Dermis blood vessel endothelial cell (primary cell): ENCODE measurements at regions not wholly inside any gene's neighbourhood (a gene's known extent, or its start where the extent isn't known, plus 50 kb on each side); places are given as distances from the start of the nearest gene placed in this dataset.

Experiments
- DNase-seq: peaks from one replicate; pipeline ENCODE4 v3.0.0; 2010

- no peak for DNase-seq
Observed at GRCh38 chr12:45590646-45591045, 138.9 kb upstream of the ARID2 start.

DNA sequence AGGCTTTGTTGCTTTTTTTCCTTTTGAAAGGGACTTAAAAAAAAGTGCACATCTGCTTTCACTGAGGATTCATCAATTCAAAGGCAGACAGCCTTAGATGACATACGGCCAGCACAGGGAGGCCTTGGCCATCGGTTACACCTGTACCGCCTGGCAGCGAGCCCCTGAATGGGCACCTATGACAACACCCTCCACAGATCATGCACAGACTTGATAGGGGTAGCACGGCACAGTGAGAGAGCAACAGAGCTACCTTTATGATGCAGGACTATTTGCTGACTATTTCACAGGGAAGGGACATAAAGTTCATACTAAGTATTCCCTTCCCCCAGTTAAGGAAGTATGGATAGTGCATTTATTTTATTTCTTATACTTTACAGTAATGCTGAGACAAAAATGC is 137.9 kb upstream of the ARID2 start:
- DNase-seq = no peak

GRCh38 chr12:45596366-45596765 is 133.1 kb upstream of the ARID2 start:
- no peak for DNase-seq

DNA sequence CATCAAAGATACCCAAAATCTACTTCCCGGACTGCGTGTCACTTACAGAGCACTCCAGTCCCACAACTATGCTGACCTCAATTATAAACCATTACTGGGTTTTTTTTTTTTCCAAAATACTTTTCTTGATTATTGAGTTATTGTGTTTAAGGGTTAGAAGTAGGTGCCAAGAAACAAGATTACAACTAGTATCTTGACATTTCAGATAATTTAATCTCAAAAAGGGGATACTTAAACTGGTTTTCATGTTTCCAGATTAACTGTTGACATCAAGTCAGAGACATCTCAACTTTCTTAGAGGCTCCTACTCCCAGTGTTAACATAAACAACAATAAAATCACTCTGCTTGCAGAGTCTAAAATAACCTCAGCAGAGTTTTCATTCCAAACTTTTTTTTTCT is 131.2 kb upstream of the ARID2 start:
- no peak for DNase-seq

GRCh38 chr12:45598761-45599160 is 130.7 kb upstream of the ARID2 start:
- no peak for DNase-seq

GRCh38 chr12:45599196-45599595 is 130.3 kb upstream of the ARID2 start:
- no peak for DNase-seq

DNA sequence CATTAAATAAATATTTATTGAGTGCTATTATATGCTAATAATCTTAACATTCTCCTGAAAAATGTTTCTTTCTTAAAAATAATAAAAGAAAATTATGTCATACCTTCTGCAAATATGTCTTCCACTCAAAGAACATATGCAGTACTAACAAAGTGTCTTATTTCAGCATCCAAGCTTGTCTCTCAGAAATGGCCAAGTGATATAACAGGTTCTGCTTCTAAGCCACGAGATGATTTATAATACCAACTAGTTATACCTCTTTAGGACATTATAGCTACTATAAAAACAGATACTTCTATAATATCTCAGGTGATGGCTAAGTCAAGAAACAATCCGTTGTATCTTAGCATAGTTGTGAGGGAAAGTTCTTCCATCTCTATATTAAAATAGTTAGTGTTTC is 128.1 kb upstream of the ARID2 start:
- DNase-seq = no peak

DNA sequence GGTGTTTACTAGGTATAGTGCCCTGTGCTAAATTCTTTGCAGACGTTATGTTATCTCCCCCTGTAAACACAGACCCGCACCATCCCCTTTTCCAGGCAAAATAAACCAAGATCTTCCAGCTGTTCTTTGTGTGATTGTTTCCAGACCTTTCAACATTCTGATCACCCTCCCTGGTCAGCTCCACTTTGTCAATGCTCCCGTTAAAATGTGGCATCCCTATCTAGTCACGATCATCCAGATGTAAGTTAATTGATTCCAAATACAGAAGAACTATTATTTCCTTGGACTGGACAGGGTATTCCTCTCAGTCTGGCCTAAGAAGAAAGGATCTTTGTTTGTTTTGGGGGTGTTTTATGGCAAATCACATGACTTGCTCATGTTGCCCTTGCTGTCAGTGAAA is 127.6 kb upstream of the ARID2 start:
- no peak for DNase-seq

- DNase-seq = no peak
Observed at GRCh38 chr12:45605624-45606023, 123.9 kb upstream of the ARID2 start.

DNA sequence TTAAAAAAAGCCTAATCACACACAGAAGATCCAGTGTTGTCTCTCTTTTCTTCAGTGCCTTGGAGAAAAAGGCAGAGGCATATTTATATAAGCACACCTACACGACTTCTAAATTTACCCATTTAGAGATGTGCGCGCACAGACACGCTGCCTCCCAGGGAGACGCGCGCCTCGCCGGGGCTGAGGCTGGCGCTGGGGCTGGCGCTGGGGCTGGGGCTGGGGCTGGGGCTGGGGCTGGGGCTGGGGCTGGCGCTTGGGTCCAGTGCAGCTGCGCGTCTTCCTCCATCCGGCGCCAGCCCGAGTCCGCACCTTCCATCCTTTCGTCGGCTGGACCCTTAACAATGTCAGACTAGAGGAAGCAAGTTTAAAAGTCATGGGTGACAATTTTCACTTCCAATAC is 118.4 kb upstream of the ARID2 start:
- DNase-seq = no peak

- DNase-seq = no peak
Observed at GRCh38 chr12:45611495-45611894, 118.0 kb upstream of the ARID2 start.

GRCh38 chr12:45612044-45612794 is 117.3 kb upstream of the ARID2 start:
- peak; percentile 65 for DNase-seq

GRCh38 chr12:45613296-45613695 is 116.2 kb upstream of the ARID2 start:
- DNase-seq = no peak

- no peak for DNase-seq
Observed at GRCh38 chr12:45613855-45614254, 115.7 kb upstream of the ARID2 start.

DNA sequence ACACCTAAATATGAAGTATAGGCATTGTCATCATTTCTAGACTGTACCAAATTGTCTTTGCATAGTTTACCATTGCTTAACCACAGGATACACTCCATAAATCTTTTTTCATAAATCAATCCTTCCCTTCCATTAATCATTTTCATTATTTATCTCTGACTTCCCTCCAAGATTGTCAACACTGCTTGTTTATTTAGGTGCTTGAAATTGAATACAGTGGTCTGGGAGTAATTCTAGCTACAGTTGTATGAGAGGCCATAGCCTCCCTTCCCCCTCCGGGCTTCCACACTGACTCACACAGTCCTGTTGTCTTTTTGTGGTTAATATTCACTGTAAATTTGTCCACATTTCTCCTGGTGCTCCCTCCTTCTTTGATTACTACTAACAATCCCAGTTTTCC is 114.2 kb upstream of the ARID2 start:
- DNase-seq = peak; percentile 30

DNA sequence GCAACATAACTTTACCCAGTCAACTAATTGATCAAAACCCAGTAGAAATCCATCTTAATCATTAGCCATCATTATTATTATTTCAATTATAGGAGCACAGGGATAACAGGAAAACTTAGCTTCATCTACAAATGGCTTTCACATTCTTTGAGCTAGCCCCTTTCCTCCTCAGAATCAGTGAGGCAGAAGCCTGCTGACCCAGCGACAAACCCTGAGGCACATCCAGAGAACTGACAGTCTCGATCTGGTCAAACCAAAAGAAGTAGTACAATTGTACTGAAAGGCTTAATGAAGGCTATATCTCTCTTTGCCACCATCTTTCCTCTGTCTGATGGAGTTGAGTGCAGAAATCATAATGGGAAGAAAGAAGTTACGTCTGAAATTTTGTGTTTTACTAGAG is 109.8 kb upstream of the ARID2 start:
- no peak for DNase-seq

- DNase-seq = no peak
Observed at GRCh38 chr12:45621703-45622102, 107.8 kb upstream of the ARID2 start.

- no peak for DNase-seq
Observed at GRCh38 chr12:45622210-45622937, 107.1 kb upstream of the ARID2 start.

DNA sequence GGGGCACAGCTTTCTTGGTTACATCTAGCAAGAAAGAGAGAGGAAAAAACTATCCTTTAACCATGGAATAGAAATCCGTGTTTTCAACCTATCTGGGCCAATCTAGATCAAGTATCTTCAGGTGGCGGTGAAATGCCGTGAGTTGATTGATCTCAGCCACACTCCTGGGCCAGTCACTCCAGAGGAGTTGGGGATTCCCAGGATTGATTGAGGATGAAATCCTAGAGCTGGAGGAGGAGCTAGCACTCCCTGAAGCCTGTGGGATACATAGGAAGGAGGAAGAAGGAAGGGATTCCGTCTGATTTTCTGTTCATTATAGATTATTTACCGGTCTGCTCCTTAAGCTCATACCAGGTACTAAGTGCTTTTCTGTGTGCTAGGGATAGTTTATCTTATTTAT is 106.3 kb upstream of the ARID2 start:
- no peak for DNase-seq

- no peak for DNase-seq
Observed at GRCh38 chr12:45623940-45624339, 105.6 kb upstream of the ARID2 start.

DNA sequence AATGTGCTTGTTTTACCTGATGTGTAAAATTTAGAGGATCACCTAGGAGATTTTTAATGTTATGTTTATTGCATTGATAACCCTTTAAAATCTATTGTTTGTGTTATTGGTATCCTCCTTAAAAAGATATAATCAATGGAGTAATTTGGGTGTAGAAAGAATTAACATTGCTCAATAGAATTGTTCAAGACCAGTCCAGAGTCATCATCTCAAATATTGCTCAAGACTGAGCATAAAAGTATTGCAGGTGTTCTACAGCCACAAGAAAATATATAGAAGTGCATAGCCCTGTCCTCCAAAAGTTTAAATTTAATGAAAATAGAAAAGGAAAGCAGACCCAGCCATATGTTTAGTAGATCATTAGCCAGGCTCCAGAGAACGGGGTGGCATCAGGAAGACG is 102.5 kb upstream of the ARID2 start:
- DNase-seq = no peak

- no peak for DNase-seq
Observed at GRCh38 chr12:45627407-45628069, 102.0 kb upstream of the ARID2 start.

GRCh38 chr12:45629292-45629691 is 100.2 kb upstream of the ARID2 start:
- no peak for DNase-seq

DNA sequence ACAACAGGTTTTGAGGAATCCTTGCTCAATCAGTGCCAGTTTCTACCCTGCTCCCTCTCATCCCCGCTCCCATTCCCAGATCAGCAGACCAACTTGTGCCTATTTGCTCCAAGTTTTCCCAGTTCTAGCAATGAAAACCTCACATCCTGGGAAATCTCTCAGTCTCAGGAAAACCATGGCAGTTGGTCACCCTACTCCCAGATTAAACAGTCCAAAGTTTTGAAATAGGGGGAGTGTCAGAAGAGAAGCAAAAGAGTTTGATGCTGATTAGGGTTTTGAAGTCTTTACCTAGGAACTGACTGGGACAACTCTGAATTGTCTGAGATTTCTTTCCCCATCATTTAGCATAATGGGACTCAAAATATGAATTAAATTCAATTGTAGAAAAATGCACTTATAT is 95.8 kb upstream of the ARID2 start:
- DNase-seq = no peak
